KBM-7 (cell line): ENCODE measurements at regions not wholly inside any gene's neighbourhood (a gene's known extent, or its start where the extent isn't known, plus 50 kb on each side); places are given as distances from the start of the nearest gene placed in this dataset.
A peak's percentile ranks its signal among the peaks of the same experiment; 100 is the strongest.

ENCODE experiments used
- DNase-seq: peaks from one replicate; pipeline ENCODE4 v3.0.0-alpha.2; 2015
- in situ Hi-C: fragments of 300-500 bp; cut with MboI; formaldehyde crosslinking; loops from 2 replicates; pipeline ENCODE4 v1.14.3; 2020; ENCODE audit warnings: low sequenced_read_pairs, low pct_unique_long_range_greater_than_20kb, mixed read lengths

DNA sequence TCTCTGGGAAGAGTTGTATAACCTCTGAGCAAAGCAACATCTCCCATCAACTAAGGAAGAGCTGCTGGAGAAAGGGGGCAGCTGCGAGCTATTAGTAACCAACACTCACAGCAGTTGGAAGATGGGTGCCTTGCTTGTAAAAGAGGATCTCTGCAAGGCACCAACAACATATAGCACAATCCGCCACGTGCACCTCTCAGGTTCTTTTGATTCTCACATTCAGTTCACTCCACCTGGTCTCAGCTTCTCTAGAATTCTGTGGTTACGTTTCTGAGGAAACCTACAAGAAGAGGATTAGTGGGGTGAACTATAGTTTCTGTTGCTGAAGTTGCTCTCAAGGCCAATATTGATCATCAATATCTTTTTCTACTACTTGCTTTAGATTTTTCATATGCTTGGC is 117.1 kb downstream of the RPS24 start:
- in situ Hi-C loops = no loop called here
- no peak for DNase-seq

DNA sequence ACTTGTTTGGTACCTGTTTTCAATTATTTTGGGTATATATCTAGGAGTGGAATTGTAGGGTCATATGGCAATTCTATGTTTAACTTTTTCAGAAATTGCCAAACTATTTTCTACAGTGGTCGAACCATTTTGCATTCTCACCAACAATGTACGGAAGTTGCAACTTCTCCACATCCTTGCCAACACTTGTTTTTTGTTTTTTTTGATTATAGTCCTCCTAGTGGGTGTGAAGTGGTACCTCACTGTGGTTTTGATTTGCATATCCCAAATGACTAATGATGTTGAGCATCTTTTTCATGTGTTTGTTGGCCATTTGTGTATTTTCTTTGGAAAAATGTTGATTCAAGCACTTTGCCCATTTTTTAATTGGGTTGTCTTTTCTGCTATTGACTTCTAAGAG is 122.1 kb downstream of the RPS24 start:
- in situ Hi-C loops = no loop called here
- DNase-seq = no peak

DNA sequence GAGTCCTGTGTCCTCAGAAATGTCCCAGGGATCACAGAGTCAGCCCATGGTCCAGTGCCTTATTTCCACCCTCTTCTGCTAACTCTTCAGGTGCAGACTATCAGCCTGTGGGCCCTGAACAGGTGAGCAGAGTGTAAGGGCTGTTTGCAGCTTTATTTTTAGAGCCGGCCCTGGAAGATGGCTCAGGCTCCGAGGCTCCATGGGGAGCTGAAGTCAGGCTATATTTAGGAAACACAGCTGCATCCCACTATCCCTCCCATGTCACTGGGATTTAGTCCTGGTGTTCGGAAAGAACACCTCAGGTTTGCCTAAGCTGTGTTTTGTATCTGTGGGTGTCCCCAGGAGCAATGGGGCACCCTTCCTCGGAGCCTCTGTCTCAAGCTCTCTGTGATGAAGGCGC is 126.9 kb downstream of the RPS24 start:
- DNase-seq = no peak
- in situ Hi-C loops = no loop called here

DNA sequence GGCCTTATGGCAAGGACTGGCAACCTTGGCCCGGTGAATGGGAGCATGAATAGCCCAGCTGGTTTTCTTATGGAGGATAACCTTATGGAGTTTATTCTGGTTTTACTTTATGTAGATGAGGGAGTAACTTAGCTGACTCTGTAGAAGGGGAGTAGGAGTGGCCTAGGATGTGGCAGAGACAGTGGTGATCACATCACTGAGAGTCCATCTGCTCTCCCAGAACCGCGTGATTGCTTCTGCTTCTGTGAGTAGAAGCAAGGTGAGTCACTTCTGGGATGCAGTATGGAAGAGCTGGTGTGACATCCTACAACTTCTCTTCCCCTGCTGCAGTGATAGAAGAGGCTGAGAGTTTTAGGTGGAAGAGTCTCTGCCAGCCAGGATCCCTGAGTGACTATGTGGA is 129.2 kb downstream of the RPS24 start:
- no peak for DNase-seq
- in situ Hi-C loops = no loop called here

DNA sequence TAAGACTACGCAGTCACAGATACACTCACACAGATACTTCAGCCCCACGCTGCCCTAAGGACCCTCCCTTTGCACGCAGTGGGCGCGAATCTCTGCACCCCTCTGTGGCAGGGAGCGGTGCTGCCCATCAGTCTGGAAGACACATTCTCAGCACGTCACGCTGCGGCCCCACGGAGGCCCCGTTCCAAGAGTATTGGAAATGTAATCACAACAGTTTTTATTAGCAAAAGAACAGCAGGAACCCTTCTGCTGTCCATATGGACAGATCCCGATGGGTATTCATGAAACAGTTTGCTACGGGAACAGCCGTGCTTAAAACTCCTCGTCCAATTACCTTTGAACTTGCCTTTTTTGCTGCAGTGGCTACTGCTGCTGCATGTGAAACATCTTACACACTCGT is 131.0 kb downstream of the RPS24 start:
- no peak for DNase-seq
- in situ Hi-C loops = no loop called here

DNA sequence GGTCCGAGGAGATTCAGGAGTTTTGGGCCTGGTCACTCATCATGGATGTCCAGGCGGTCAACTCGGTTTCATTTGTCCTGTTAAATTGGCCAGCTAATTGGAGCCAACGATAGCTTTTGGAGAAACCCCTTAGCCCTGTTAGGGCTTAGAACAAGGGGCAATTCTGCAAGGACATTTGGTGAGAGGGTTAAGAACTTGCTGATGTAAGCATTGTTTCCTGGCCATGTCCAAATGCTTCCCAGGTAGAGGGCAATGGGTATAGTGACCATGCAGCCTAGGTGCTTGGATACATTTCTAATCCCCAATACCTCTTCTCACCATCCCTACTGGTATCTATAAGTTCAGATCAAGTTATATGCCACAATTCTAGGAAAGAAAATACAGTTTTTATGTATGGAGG is 131.5 kb downstream of the RPS24 start:
- no peak for DNase-seq
- in situ Hi-C loops = no loop called here

DNA sequence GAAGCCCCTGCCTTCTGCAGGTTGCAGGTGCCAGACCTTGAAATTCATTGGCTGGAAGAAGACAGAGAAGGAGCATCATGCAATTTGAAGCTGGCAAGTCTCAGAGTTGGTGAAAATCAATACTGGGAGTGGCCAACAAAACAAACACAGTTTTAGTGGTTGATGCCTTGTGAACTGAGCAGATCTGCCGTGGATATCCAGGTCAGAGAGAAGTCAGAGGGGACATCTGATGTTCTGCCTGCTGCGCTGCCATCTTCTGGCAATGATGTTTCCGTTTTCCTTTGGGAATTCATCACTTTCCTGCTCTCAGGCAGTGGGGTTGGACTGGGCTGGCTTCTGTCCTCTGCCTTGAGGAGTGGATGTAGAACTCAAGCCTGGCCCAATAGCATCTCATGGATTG is 132.0 kb downstream of the RPS24 start:
- DNase-seq = no peak
- in situ Hi-C loops = no loop called here

DNA sequence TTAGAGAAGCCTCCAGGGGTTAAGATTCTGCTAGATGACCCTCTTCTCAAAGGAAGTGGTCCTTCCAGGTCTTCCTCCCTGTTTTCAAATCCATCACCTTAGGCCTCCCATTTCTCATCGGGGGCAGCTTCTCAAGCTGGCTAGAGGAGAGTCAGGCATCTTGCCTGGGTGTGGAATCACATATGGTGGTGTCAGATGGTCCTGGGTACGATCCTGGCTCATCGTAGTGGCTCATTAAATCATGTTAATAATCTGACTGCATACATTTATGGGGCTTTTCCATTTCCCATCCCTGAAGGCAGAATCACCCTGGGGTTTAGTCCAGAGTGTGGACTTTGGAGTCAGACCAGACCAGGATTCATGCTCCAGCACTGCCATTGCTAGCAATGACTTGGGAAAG is 132.6 kb downstream of the RPS24 start:
- in situ Hi-C loops = no loop called here
- no peak for DNase-seq

DNA sequence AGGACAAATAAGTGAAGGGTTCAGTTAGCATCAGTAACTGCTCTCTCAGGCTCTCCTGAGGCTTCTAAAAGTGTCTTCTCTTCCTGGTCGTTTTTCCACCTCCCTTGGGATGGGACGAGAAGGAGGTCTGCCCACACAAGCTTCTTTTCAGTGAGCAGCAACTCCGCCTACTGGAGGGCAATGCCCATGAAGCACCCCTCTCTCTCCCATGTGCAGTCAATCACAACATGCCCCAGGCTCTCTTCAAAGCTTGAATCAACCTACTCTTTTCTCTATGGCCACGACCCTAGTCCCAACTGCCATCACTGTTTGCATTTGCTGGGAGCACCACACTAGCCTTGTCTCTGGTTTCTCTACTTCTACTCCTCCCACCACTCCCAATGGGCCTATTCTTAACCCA is 135.6 kb downstream of the RPS24 start:
- in situ Hi-C loops = no loop called here
- no peak for DNase-seq

DNA sequence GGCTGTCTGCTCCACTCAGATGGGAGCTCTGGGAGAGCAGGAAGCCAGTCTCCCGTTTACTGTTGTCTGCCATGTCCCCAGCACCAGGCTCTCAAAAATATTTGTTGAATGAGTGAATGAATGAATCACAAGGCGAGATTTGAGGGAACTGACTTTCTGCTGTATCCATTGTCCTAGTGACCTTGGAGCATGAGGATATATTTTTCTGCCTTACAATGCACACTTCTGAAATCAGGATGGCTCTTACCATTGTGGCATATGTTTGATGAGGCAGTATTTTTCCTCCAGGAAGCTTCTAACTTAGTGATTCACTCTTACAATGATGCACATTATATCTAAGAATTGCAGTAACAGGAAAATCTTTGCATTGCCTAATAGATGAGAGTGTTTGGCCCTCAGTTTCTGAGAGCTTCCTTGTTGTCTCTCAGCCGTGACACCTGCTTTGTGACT is 136.4 kb downstream of the RPS24 start:
- in situ Hi-C loops = no loop called here
- DNase-seq = no peak

DNA sequence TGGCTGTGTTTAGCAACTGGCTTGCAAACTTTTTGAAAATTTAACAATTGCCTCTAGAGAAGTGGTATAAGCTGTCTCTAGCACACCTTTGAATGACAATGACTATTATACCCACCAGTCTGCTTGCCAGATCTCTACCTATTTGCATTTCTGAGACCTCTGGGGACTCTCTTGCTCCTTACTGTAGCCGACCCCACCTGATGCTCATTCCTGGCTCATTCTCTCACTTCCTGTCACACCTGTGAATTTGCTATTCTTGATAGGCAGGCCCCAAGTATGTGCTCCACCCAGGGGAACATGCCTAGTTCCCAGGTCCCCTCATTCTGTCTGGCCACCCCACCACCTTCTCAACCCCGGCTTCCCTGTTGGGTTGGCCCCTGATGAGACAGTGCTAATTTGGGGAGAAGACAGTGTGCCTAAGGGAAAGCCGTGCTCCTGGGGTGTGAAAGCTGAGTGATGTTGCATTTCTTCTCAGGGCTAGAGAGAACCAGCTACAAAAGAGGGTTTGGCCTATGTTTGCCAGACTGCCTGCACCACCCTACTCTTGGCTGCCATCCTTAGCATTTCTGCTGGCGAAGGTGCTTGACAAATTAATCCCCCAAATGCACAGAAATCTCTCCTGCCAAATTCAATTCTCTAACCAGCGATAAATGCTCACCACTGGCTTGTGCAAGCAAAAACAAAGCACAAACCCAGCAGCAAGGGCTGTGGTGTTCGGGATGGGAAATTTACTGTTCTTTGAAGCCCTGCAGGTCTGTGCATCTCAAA is 138.2 kb downstream of the RPS24 start:
- in situ Hi-C loops = no loop called here
- no peak for DNase-seq

DNA sequence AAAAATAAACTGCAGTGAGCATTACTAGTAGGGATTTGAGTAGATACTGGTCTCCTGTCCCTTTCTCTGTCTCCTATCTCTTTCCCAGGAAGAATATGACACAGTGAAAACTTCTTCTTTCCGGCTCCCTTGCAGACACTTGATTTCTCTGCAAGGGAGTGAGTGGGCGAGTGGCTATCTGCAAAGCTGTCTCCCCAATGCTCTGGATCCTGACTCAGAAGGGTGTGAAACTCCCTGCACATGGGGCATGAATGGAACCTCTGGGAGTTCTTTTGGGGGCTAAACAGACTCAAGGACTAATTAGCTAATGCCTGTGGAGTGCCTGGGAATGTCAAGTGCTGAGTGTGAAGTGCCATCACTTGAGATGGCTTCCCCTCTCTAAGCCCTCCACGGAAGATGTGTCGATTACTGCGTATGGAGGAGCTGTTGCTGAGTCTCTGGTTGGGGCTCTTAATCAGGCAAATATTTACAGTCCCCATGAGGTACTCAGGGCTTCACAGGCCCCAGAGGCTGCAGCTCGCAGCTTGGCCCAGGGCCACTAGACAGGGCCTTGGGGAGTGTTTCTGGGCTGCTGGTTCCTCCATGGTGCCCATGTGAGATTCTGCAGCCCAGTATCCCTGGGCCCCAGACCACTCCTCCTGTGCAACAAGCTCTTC is 139.8 kb downstream of the RPS24 start:
- in situ Hi-C loops = no loop called here
- DNase-seq = no peak

DNA sequence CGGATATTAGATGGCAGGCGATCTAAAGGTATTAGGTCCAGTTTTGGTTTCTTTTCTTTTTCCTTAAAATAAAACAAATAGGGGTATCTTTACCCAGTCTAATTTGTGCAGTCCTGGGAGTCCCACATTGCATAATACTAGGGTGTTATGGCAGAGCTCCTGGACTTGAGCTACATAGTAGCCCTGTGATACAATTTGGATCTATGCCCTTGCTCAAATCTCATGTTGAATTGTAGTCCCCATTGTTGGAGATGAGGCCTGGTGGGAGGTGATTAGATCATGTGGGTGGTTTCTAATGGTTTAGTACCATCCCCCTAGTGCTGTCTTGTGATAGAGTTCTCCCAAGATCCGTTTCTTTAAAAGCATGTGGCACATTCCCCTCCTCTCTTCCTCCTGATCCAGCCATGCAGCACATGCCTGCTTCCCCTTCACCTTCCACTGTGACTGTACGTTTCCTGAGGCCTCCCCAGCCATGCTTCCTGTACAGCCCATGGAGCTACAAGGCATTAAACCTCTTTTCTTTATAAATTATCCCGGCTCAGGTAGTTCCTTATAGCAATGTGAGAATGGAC is 141.9 kb downstream of the RPS24 start:
- peak; percentile 15 for DNase-seq
- in situ Hi-C loops = no loop called here

DNA sequence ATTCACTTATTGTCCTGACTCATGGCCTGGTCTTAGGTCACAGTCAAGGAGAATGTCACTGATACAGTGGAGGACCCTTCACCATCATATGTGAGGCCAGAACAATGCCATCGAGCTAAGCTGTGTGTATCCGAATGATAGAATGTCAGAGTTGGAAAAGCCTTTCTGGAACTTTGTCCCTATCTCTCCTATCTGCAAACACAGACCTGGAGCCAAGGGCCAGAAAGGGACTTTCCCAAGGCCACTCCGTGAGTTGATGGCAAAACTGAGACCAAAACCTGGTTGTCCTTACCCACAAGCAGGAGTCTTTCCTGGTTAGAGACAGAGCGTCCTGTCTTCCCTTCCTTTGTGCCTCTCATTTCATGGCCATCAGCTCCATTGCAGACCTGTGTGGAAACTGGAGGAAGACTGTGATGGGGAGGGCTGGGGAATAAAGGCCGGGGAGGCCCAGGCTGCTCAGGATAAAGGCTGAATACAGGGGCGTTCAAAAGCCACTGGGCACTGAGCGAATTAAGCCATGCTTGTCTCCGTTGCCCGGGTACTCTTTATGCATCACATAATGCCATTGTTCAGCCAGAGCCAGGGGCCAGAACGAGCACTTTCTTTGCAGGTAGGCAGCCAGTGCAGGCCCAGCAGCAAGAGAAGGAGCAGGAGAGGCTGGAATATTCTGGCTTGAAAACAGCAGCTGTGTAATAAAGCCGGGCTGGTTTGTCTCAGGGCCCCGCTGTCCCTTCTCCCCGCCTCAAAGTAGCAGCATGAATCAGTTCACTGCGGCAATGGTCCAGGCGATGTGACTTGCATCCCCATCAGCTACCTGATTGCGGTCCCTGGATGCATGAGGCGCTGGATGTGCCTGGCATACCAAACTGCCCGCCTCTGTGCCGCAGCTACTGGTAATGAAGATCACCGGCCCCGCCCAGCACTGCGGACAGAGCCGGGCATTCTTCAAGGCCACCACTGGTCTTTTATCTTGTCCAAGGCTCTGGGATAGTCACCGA is 143.0 kb downstream of the RPS24 start:
- in situ Hi-C loops = no loop called here
- DNase-seq = no peak

DNA sequence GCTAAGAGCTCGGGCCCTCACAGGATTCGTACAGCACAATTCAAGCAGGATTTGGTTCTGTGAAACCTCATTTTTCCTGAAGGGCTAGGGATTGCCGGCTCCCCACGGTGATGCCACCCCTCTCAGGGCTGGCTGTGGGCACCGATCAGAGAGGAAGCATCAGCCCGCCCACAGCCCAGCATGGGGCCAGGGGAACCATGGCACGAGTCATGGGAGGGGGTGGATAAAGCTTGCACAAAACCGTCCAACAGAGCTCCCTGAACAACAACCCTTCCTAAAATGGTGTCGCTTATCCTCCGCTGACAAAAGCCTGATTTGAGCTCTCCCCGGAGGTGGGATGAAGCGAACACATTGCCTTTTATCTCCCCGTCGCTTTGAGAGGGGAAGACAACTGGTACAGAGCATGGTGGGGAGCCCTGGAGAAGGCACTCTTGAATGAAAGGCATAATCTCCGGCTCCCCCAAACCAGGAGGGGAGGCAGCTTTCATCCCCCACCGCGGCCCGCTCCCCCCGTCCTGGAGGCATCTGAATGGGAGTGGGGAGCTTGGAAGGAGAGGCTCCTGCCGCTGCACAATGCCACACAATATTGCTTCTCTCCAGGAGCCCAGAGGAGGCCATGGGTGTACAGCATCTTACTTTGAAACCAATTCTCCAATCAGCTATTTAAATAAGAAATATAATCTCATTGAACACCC is 144.0 kb downstream of the RPS24 start:
- no peak for DNase-seq
- in situ Hi-C loops = no loop called here

DNA sequence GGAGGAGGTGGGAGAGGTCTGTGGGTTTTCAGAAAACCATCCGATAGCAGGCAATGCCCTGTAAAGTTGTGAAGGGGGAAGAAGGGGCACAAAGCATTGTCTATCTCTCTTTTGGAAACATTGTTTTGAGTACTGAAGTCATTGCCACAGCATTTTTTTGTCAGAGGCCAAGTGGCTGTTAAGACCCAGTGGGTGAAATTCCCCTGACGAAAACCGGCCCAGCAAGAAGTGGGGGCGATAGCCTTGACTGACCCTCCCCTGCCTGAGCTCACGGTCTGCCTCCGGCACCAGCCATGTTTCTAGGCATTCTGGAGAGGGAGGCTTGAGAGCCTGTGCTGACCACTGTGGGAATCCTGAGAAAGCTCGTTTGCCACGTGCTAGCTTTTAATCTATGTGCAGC is 144.7 kb downstream of the RPS24 start:
- DNase-seq = no peak

DNA sequence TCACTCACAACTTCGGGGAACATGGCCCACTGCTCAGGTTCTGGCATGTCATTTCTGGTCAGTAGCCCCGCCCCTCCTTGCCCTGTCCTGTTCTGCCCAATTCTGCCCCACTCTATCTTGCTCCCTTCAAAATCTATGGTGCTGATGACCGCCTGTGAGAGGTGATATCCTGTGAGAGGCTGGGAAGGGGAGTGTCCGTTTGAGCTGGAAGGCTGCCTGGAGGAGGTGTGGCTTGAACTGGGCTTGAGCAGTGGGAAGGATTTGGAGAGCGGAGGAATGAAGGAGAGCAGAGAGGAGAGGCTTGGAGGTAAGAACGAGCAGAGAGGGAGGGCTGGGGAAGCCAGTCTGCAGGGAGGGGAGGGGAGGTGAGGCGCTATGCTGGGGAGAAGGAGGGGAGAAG is 145.3 kb downstream of the RPS24 start:
- DNase-seq = no peak
- in situ Hi-C loops = no loop called here

More for the DNA sequence above, 144.7 kb downstream of the RPS24 start:
- in situ Hi-C loops = no loop called here

DNA sequence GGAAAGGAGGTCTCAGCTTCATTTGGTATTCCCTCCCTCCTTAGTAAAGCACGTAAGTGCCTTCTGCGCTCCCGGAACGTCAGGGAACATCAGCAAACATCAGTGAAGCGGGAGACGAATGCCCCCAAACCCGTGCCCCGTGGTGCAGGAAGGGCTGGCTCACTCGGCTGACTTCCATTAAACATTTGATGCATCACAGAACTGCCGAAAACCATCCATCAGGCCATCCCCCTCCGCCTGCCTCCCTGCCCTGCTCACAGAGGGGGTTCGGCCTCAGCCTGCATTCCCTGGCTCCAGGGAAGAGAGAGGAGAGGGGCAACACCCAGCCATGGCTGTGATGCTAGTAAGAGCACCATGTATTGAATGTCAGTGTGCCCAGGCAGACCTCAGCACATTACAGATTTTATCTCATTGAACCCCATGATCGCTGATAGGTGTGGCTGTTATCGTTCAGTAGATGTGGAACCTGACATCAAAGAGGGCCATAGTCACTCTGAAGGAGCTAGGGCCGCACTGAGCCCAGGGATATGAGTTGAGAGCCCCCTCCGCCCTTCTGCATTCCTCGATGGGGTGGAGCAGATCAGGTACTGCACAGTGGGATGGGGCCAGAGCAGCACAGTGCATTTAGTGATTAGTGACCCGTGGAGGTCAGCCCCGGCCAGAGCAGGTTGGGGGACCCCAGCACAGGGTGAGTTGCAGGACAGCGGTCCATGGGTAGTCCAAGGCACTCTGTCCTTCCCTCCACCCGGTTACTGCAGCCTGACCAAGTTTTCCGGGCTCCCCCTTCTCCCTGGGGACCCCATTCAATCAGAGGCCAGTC is 146.4 kb downstream of the RPS24 start:
- DNase-seq = no peak
- in situ Hi-C loops = no loop called here
